Ureter (tissue), 1 donor: ENCODE measurements at regions not wholly inside any gene's neighbourhood (a gene's known extent, or its start where the extent isn't known, plus 50 kb on each side); places are given as distances from the start of the nearest gene placed in this dataset.

Source experiments
- DNase-seq: peaks from one replicate; pipeline ENCODE4 v3.0.0-alpha.2; 2020; ENCODE audit warnings: low spot score
- donor health status: DM: yes; HTN: yes; CAD: no.

DNA sequence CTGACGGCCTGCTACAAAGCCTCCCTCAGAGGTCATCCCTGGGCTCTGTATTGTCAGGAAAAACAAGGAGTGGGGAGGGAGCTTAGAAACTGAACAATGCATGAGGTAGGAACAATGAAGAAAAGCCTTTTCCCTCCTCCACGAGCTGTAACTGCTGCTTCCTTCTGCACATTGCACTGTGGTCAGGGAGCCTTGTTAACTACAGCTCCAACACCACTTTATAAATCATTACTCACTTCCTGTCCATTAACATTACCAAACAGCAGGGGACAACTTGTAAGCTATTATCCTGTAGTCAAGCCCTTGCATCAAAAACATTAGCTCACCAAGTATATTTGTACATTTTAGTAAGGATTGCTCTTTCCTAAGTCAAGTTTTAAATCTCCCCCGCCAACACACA is 336.0 kb upstream of the NR5A2 start:
- no peak for DNase-seq

DNA sequence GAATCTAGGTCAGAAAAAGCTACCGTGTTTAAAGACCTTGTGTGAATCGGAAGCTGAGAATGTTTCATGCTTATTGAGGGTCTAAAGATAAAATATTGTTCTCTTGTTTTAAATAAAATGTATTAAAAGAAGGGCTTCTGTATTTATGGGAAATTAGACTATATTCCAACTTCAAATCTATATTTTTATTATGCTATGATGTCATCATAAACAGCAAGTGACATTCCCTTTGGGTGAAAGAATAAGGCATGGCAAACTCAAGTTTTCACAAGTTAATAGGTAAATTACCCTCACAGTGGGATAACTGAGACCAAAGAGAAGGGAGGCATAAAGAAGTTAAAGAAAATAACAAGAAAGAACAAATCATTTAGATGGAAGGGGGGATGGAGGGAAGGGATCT is 333.8 kb upstream of the NR5A2 start:
- DNase-seq = no peak

GRCh38 chr1:199696225-199696624 is 331.3 kb upstream of the NR5A2 start:
- no peak for DNase-seq

DNA sequence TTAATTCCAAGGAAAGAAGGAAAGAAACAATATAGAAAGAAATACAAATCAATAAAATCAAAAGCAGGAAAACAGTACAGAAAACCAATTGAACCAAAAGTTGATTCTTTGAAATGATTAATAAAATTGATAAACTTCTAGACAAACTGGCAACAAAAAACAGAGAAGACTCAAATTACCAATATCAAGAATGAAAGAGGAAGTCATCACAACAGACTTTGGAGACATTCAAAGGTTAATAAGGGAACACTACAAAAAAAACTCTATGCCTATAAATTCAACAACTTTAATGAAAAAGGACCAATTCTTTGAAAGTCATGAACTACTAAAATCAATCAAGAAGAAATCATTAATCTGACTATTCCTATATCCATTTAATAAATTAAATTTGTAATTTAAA is 329.3 kb upstream of the NR5A2 start:
- DNase-seq = no peak

DNA sequence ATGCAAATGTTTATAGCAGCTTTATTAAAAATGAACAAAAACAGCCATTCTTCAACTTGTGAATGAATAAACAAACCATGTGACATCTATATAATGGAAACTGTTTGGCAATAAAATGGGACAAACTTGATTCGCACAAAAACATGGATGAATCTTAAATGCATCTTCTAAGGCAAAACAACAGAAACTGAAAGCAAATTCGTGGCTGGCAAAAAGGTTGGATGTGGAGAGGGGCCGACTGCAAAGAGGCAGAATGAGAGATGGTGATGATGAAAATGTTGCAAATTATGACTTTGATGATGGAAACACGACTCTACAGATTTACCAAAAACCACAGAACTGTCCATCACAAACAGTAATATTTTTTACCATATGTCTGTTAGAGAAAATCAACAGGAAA is 327.0 kb upstream of the NR5A2 start:
- no peak for DNase-seq

DNA sequence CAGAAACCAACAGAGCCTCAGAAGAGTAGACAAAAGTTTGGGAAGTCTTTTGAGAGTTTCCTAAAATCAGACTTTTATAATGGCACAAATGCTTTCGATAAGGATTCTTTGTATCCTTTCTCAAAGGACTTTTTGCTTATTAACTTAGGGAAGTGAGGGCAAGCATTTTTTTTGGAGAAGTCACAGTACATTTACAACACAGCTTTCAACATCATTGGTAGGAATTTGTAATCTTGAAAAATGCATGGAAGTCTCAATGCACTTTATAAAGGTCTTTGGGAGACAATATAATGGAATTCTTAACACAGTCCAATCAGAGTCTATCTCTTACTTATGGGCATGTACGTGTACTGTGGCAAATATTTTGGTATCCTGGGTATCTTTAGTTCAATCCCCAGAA is 325.8 kb upstream of the NR5A2 start:
- DNase-seq = no peak

DNA sequence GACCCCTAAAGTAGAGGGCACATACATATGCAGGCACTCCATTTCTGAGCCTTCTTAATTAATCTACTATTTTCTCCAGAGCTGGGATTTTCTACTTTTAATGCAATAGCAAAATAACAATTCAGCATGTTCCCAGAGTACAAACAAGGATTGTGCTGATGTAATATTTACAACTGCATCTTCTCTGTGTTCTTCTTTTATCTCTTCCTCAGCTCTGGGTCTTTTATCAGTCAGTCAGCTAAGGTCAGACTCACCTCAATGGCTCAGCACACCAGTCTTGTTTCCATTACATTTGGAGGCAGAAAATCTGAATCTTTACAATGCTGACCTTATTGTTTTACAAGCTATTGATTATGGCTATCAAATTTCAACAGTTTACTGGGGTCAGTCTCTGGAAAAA is 323.3 kb upstream of the NR5A2 start:
- DNase-seq = no peak

- no peak for DNase-seq
Observed at GRCh38 chr1:199705825-199706224, 321.7 kb upstream of the NR5A2 start.

DNA sequence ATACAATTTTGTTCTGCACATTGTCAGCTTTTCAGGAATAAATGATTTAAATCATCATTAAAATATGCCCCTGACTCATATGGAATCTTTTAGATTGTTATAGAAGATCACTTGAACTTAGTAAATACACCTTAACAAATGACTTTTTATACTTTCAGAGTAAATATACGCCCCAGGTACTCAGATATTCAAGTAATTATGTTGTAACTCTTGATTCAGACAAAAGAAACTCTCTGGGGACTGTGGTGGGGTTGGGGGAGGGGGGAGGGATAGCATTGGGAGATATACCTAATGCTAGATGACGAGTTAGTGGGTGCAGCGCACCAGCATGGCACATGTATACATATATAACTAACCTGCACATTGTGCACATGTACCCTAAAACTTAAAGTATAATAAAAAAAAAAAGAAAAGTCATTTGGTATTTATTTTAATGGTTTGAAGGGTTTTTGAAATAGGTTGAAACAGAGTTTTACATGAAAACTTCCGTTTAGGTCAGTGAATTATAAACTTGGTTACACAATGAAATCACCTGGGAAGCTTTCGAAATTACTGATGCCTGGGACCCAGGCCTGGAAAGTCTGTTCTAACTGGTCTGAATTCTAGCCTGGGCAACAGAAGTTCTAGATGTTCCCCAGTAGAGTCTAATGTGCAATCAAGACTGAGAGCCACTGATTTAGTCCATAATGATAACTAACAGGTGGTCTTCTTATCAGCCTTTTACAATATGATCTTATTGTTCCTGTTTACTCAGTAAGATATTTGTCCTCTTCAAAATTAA is 320.5 kb upstream of the NR5A2 start:
- no peak for DNase-seq

GRCh38 chr1:199710974-199711373 is 316.5 kb upstream of the NR5A2 start:
- DNase-seq = no peak

- DNase-seq = no peak
Observed at GRCh38 chr1:199716729-199717128, 310.8 kb upstream of the NR5A2 start.

DNA sequence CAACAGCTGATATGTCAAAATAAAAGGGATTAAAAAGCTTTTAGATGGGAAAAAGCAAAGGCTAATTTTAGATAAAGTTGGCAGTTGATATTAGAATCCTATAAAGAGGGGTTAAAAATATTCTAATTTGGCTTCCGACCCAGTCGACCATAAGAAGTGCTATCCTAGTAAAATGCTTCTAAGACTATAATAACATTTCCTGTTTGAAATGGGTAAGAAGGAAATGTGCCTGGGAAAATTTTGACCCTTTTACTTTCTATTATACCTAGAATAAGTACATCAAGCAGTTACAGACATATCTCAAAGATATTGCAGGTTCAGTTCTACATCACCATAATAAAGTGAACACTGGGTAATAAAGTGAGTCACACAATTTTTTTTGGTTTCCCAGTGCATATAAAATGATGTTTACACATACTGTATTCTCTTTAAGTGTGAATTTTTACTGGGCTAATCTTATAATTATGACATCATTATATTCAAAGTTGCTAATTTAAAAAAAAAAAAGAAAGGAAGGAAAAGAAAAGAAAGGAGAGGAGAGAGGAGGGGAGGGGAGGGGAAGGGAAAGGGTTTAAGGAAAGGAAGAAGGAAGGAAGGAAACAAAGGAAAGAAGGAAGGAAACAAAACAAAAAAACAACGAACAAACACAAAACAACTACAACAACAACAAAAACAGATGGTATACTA is 308.2 kb upstream of the NR5A2 start:
- DNase-seq = no peak

- no peak for DNase-seq
Observed at GRCh38 chr1:199720496-199720895, 307.0 kb upstream of the NR5A2 start.

DNA sequence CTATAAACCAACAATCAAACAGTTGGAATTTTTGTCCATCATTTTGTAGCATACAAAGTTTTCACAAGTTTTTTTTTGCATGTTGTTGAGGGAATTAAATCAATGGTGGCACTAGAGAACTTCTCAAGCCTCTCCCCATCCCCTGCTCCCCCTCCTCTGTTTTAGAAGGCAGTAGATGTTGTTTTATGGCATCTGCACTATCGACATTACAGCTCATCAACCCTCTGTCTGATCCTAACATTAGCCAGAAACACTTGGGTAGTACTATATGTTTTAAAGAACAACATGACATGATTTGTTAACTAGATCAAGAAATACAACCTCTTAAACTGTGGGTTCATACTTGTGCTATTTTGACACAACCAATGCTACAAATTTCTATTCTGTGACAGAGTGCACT is 306.5 kb upstream of the NR5A2 start:
- no peak for DNase-seq

DNA sequence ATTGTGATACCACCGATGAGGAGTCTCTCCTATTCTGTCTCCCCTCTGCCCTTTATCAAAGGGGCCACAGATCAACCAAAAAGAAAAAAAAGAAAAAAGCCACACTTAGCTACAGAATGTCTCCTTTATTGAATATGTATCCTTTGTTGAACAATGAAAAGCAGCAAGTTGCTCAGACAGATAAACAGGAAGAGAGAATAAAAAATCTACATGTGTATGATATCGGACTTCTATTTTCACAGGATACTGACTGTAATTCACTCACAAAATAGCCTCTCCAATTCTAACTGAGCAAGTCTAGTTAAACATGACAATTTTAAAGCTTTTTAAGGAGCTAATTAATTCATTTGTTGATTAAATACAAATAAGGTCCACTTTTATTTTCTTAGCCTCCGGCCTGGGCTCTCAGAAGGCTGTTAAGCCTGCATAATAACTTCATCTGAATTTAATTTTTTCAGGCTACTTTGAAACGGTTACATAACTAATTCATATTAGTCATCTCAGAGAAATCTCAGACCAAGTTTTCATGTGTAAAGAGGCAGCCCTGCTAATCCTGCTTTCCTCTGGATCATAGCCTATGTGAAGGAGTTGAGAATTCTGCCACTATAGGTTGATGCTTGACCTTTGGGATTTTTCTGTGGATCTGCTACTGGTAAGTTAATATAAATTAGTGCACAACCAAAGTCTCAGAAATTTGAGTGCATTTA is 304.1 kb upstream of the NR5A2 start:
- DNase-seq = no peak

DNA sequence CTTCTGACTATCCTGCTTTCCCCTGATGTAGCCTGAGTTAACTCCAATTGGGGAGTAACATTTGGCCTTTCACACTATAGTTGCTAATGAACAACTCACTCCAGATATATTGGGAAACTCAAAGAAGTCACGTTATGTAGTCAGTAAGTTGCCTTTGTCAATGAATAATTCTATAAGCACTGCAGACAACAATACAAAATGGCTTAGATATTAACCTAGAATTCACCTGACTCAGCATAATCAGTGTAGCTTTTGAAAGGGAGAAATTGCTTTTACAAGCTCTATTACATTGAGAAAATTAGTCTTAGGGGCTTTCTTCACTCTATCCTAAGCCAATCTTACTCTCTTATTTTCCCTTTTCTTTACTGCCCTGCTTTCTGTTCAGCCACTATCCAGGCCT is 303.5 kb upstream of the NR5A2 start:
- DNase-seq = no peak

DNA sequence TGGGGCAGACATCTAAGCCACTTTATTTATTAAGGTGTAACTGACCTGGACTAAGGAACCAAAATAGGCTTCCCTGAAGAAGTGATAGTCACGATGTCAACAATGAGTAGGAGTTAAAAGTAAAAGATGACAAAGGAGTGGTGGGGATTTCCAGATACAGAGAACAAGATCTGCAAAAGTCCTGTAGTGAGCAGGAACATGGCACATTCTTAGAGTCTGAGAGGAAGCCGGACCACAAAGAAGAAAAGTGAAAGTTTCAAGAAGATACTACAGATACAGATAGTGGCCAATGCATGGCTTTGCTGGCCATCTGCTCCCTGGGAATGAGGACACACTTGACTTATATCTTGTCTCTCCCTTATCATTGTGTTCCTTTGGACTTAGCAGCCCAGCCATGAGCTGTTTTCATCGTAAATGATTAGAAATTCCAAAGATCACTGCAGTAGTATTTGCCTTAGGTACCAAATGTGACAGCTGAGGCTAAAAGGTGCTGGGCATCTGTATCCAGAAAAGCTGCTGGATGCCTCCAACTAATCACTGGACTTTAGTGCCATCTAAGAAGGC is 302.4 kb upstream of the NR5A2 start:
- no peak for DNase-seq

DNA sequence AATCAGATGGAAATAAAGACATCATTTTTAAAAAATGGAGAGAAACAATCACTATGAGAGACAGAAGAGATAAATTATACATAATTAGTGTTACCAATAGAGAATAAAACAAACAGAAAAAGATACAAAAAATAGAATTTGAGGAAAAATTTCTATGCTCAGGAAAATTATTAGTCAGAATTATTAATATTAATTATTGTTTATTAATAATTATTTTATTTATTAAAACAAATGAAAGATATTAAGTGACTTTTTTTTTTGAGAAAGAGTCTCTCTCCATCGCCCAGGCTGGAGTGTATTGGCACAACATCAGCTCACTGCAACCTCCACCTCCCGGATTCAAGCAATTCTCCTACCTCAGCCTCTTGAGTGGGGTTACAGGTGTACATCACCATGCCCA is 299.8 kb upstream of the NR5A2 start:
- no peak for DNase-seq

DNA sequence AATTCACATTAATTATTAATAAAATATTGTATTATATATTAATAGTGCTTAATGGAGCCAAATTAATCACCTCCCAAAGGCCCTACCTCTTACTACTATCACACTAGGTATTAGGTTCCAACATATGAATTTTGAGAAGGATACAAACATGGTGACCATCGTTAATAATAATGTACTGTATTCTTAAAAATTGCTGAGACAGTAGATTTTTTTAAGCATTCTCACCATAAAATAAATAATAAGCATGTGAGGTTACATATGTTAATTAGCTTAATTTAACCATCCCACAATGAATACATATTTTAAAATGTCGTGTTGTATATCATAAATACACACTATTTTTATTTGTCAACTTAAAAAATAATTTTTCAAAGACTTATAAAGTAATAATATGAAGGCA is 299.2 kb upstream of the NR5A2 start:
- DNase-seq = no peak

DNA sequence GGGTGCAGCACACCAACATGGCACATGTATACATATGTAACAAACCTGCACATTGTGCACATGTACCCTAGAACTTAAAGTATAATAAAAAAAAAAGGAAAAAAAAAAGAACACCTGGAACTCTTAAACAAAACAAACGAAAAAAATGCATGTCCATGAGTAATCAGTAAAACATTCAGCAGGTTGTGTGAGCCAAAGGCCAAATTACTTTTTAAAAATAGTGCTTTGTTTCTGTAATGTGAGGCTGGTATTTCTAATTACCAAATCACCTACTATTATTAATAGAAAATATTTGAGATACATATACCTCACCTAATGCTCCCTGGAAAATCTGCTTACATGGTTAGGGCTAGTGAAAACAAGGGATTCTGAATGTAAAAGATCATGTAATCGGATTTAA is 294.4 kb upstream of the NR5A2 start:
- no peak for DNase-seq

- no peak for DNase-seq
Observed at GRCh38 chr1:199734186-199734585, 293.3 kb upstream of the NR5A2 start.

GRCh38 chr1:199735660-199736059 is 291.9 kb upstream of the NR5A2 start:
- DNase-seq = no peak

DNA sequence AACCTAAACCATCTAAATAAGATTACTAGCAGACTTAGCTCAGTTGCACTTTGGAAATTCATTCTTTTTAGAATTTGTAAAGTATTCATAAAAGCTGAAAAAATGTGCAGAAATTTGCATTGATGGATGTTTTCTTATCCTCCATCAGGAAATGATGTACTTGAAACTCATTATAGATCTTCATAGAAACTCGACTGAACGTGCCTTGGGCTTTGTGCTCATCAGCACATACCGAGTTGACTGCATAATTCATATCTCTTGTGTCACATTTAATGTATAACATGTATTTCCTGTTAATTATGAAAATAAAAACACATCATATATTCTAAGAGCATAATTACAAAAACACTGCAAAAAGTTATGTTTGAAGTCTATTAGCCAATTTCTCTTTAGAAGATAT is 290.9 kb upstream of the NR5A2 start:
- DNase-seq = no peak
